ENCODE measurements at regions not wholly inside any gene's neighbourhood (a gene's known extent, or its start where the extent isn't known, plus 50 kb on each side); places are given as distances from the start of the nearest gene placed in this dataset.

DNA sequence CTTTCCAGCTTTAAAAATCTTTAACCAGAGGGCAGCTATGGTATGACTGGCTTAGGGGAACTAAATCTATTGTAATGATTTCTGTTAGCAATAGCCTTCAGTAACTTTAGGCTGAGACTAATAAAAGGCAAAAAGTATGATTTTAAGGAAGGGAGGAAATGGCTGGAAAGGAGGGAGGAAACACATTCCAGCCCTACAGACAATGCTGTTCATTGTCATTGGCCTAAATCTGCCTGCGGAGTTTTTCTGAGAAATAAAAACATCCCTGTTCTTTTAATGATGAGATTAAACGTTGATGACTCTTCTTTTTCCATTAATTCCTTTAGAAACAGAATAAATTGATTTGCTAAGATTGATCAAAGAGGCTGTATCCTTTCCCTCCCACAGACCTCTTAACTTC, 99.6 kb upstream of the GRAMD1B start:
- TF ChIP-seq NFIC (IDR thresholded peaks at IDR 0.05; ENCODE audit: low read length) (no peak), RNF219 (CRISPR knock-in tag; IDR thresholded peaks at IDR 0.05) (no peak), POLR2G (IDR thresholded peaks at IDR 0.05; ENCODE audit: low read depth, low read length) (no peak), NPAS2 (CRISPR knock-in tag; IDR thresholded peaks at IDR 0.05; ENCODE audit: borderline replicate concordance) (no peak), ZNF274 (CRISPR knock-in tag; IDR thresholded peaks at IDR 0.05) (no peak), ZSCAN31 (CRISPR knock-in tag; IDR thresholded peaks at IDR 0.05; ENCODE audit: low read depth) (no peak), PRPF4 (IDR thresholded peaks at IDR 0.05; ENCODE audit: low read depth, low read length, poor library complexity, severe bottlenecking) (no peak), ZNF33A (CRISPR knock-in tag; IDR thresholded peaks at IDR 0.05; ENCODE audit: borderline replicate concordance) (no peak), POLR2AphosphoS5 (IDR thresholded peaks at IDR 0.05; ENCODE audit: low read depth, low read length) (no peak), ARNT (IDR thresholded peaks at IDR 0.05) (no peak)

Data from HepG2 (cell line).